ENCODE measurements at regions not wholly inside any gene's neighbourhood (a gene's known extent, or its start where the extent isn't known, plus 50 kb on each side); places are given as distances from the start of the nearest gene placed in this dataset.

GRCh38 chr6:92791403-92791802, 628.0 kb downstream of the EPHA7 start:
- Histone ChIP-seq H3K9me3 (ENCODE audit: control insufficient read depth, low read depth, low read length) (no peaks in the 10 kb centered on the region), H3K4ac (ENCODE audit: low read depth, low read length) (no peak overlapping the region), H3K23me2 (ENCODE audit: insufficient read length, low read depth, low read length, poor library complexity, severe bottlenecking) (no peaks in the 10 kb centered on the region), H2BK15ac (ENCODE audit: low read depth, low read length) (no peak overlapping the region), H2AFZ (ENCODE audit: low read length) (no peak overlapping the region), H3K4me2 (ENCODE audit: insufficient read depth, insufficient read length, low read length) (no peak overlapping the region), H3K18ac (ENCODE audit: insufficient read length, low read depth, low read length) (no peak overlapping the region), H3K27me3 (ENCODE audit: insufficient read depth, low read length) (no peaks in the 10 kb centered on the region), H2AK5ac (ENCODE audit: insufficient read length, low read length) (no peak overlapping the region), H3K79me1 (ENCODE audit: insufficient read depth, low read depth, low read length, poor library complexity, severe bottlenecking) (no peaks in the 10 kb centered on the region), H3K9ac (ENCODE audit: extremely low read depth, insufficient read length, low read length) (no peak overlapping the region), H3K56ac (ENCODE audit: insufficient read length, low read depth, low read length) (no peak overlapping the region), H4K20me1 (ENCODE audit: control insufficient read depth, insufficient read depth, insufficient read length) (no peaks in the 10 kb centered on the region), H3K27ac (ENCODE audit: insufficient read length, low read depth, low read length) (no peak overlapping the region), H3K14ac (ENCODE audit: insufficient read depth, low read length) (no peak overlapping the region), H3K4me1 (ENCODE audit: insufficient read depth, low read length) (no peaks in the 10 kb centered on the region), H2BK12ac (ENCODE audit: insufficient read length, low read depth, low read length) (no peak overlapping the region), H3K79me2 (ENCODE audit: insufficient read depth, low read length) (no peaks in the 10 kb centered on the region), H2BK20ac (ENCODE audit: low read depth, low read length, poor library complexity, severe bottlenecking) (no peak overlapping the region), H4K91ac (ENCODE audit: insufficient read length, low read depth, low read length) (no peak overlapping the region), H4K5ac (ENCODE audit: insufficient read length, low read depth, low read length) (no peak overlapping the region), H4K8ac (replicated peaks; ENCODE audit: insufficient read length, low read depth, low read length) (no peak overlapping the region), H2BK120ac (ENCODE audit: low read depth, low read length, poor library complexity, severe bottlenecking) (no peak overlapping the region), H3K23ac (ENCODE audit: insufficient read length, low read depth, low read length) (no peak overlapping the region), H2BK5ac (ENCODE audit: insufficient read length, low read length) (no peak overlapping the region), H3T11ph (ENCODE audit: low read length) (no peak overlapping the region)
- Mint-ChIP-seq H3K4me1 (peaks cover 0 to 3% of the 10 kb centered on the region in 2 experiments; a peak in 2 of 4 replicates), H3K4me3 (no peak overlapping the region), H3K36me3 (ENCODE audit: insufficient read depth in 1 of 3, low read depth in 3 of 3) (no peaks in the 10 kb centered on the region; a peak in 1 of 7 replicates), H3K9me3 (no peaks in the 10 kb centered on the region), H3K27me3 (ENCODE audit: low read depth) (no peaks in the 10 kb centered on the region; the same call in 1 of the 2 replicates), H3K27ac (no peak overlapping the region)
- no peak for DNase-seq
- TF ChIP-seq CTCF (conservative IDR thresholded peaks at IDR 0.05) = no peak
- no CpG with 5 or more reads among the region's 1 CpG for WGBS (ENCODE audit: extremely low coverage, insufficient read length, low lambda C conversion rate)

All from H9 (cell line).